ENCODE measurements at regions not wholly inside any gene's neighbourhood (a gene's known extent, or its start where the extent isn't known, plus 50 kb on each side); places are given as distances from the start of the nearest gene placed in this dataset.
"Not testable (repeated sequence)": the region's sequence is repeated elsewhere in the genome, so short reads cannot be mapped to it uniquely, and the experiment has no call there.

DNA sequence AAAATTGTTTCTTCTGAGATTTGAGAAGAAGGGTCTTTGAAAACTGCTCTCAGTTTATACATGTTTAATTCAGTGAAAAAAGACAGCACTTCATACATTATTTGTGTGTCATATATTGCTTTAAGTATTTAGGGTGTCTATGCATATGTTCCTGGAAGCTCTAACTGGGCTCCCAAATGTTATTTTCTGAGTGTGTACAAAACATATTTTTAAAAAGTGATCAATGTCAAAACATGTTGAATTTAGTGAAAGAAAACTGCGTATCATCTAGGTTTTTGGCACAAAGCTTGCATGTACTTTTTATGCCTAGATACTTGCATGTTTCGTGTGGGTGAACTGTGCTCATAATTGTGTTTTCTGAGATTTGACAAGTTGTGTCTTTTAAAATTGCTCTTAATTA, 81.6 kb downstream of the ASCL4 start:
- no peak for DNase-seq (ENCODE audit: low read depth)
- no peak overlapping the region for H3K4me3 ChIP-seq (ENCODE audit: low read depth, low read length)
- TF ChIP-seq CTCF (IDR thresholded peaks at IDR 0.05; ENCODE audit: control insufficient read depth, extremely low read depth, insufficient read depth), result no peak

GRCh38 chr12:107857191-107857590, 82.7 kb downstream of the ASCL4 start:
- H3K4me3 ChIP-seq (ENCODE audit: low read depth, low read length), result no peak overlapping the region
- no peak for TF ChIP-seq CTCF (IDR thresholded peaks at IDR 0.05; ENCODE audit: control insufficient read depth, extremely low read depth, insufficient read depth)

GRCh38 chr12:107859367-107859766, 84.9 kb downstream of the ASCL4 start:
- H3K4me3 ChIP-seq (ENCODE audit: low read depth, low read length), result no peak overlapping the region
- DNase-seq (ENCODE audit: low read depth), result no peak
- no peak for TF ChIP-seq CTCF (IDR thresholded peaks at IDR 0.05; ENCODE audit: control insufficient read depth, extremely low read depth, insufficient read depth)

More at GRCh38 chr12:107857191-107857590, 82.7 kb downstream of the ASCL4 start:
- no peak for DNase-seq (ENCODE audit: low read depth)

DNA sequence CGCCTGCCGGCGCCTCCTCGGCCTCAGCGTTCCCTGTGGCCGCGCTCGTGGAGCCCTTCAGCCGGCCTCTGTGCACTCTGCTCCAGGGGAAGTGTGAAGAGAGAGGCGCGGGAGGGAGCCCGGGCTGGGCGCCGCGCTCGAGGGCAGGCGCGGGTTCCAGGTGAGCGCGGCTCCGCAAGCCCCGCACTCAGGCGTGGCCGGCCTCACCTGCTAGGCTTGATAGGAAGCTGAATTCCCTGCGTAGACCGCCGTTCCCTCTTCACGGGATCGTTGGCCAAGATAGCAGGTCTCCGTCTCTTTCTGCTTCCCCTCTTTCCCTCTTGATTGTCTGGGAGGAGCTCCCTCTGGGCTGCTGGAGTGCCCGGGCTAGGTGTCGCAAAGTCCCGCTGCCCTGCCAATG, 89.7 kb downstream of the ASCL4 start:
- TF ChIP-seq CTCF (IDR thresholded peaks at IDR 0.05; ENCODE audit: control insufficient read depth, extremely low read depth, insufficient read depth), result no peak
- H3K4me3 ChIP-seq (ENCODE audit: low read depth, low read length), result peak overlapping the region; percentile 34
- DNase-seq (ENCODE audit: low read depth), result no peak

DNA sequence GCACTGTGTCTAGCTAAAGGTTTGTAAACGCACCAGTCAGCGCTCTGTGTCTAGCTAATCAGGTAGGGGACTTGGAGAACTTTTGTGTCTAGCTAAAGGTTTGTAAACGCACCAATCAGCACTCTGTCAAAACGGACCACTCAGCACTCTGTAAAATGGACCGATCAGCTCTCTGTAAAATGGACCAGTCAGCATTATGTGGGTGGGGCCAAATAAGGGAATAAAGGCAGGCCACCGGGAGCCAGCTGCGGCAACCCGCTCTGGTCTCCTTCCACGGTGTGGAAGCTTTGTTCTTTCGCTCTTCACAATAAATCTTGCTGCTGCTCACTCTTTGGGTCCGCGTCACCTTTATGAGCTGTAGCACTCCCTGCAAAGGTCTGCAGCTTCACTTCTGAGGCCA, 90.2 kb downstream of the ASCL4 start:
- DNase-seq (ENCODE audit: low read depth); H3K4me3 ChIP-seq (ENCODE audit: low read depth, low read length): not testable (repeated sequence)

DNA sequence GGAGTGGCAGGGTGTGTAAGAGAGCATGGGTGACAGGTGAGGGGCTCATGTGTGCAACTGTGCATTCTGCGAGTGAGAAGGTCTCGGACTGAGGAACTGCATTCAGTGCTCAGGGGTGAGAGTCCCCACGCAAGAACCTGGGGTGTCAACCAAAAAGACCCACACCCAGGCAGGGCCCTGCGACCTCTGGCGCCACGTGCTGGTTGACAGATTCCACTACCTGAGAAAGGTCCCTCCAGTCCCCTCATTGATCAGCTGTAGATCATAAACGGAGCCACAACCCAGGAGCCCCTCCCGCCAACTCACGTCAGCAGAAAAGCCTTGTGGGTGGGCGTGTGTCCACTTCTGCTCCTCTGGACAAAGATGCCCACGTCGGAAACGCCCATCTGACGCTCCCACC, 98.7 kb downstream of the ASCL4 start:
- no peak overlapping the region for H3K4me3 ChIP-seq (ENCODE audit: low read depth, low read length)

GRCh38 chr12:107875786-107876185, 101.3 kb downstream of the ASCL4 start:
- DNase-seq (ENCODE audit: low read depth), result no peak
- H3K4me3 ChIP-seq (ENCODE audit: low read depth, low read length), result no peak overlapping the region
- TF ChIP-seq CTCF (IDR thresholded peaks at IDR 0.05; ENCODE audit: control insufficient read depth, extremely low read depth, insufficient read depth), result peak; percentile 2; the same call in 1 of the 2 replicates

More for the DNA sequence above, 98.7 kb downstream of the ASCL4 start:
- no peak for DNase-seq (ENCODE audit: low read depth)
- no peak for TF ChIP-seq CTCF (IDR thresholded peaks at IDR 0.05; ENCODE audit: control insufficient read depth, extremely low read depth, insufficient read depth)

Data from LNCaP clone FGC (cell line).